ENCODE measurements at regions not wholly inside any gene's neighbourhood (a gene's known extent, or its start where the extent isn't known, plus 50 kb on each side); places are given as distances from the start of the nearest gene placed in this dataset.

- DNase-seq (no peak), ATAC-seq (no peak)
- intact Hi-C loops (cut with DNase I) = loop anchor here in 1 of 10 donors (5.0 kb wide), 1 partner anchor 310 kb away; no protein-coding TSS in a partner anchor
- no peak for TF ChIP-seq CTCF (IDR thresholded peaks at IDR 0.05)
- TF ChIP-seq POLR2A (IDR thresholded peaks at IDR 0.05) = no peak
- no peak overlapping the region for H3K27ac ChIP-seq
- no peaks in the 10 kb centered on the region for H3K9me3 ChIP-seq
- H3K4me3 ChIP-seq = no peak overlapping the region
- peaks cover 0 to 23% (median 3%) of the 10 kb centered on the region in 9 donors for H3K27me3 ChIP-seq
- H3K4me1 ChIP-seq = no peaks in the 10 kb centered on the region
- 88 to 97% (median 94%) methylated on average over 3 of the region's 3 CpGs for WGBS, 4 donors
- H3K36me3 ChIP-seq = no peaks in the 10 kb centered on the region
These were observed 174.6 kb upstream of the FOXD3 start for GRCh38 chr1:63147783-63148182.

GRCh38 chr1:63148825-63149645, 173.3 kb upstream of the FOXD3 start:
- intact Hi-C loops (cut with DNase I) = loop anchor here in 1 of 10 donors (5.0 kb wide), 1 partner anchor 312 kb away; no protein-coding TSS in a partner anchor
- ATAC-seq = no peak

GRCh38 chr1:63152572-63152971, 169.8 kb upstream of the FOXD3 start:
- H3K27me3 ChIP-seq = peaks cover 0 to 28% (median 12%) of the 10 kb centered on the region in 9 donors
- TF ChIP-seq CTCF (IDR thresholded peaks at IDR 0.05) (no peak), POLR2A (IDR thresholded peaks at IDR 0.05) (no peak)
- WGBS, 4 donors = 61 to 72% (median 64%) methylated on average over 3 of the region's 3 CpGs
- ATAC-seq = no peak
- H3K36me3 ChIP-seq = no peaks in the 10 kb centered on the region
- DNase-seq = no peak
- H3K9me3 ChIP-seq = no peaks in the 10 kb centered on the region
- no peak overlapping the region for H3K4me3 ChIP-seq
- H3K27ac ChIP-seq = no peak overlapping the region
- intact Hi-C loops (cut with DNase I) = loop anchor here in 1 of 10 donors (10.0 kb wide), 1 partner anchor 308 kb away; no protein-coding TSS in a partner anchor
- no peaks in the 10 kb centered on the region for H3K4me1 ChIP-seq

More at GRCh38 chr1:63148825-63149645, 173.3 kb upstream of the FOXD3 start:
- WGBS, 4 donors = 15 to 20% (median 17%) methylated on average over 3 of the region's 3 CpGs
- Histone ChIP-seq H3K9me3 (no peaks in the 10 kb centered on the region), H3K4me3 (no peak overlapping the region), H3K27me3 (peaks cover 0 to 28% (median 11%) of the 10 kb centered on the region in 9 donors), H3K4me1 (no peaks in the 10 kb centered on the region), H3K36me3 (no peaks in the 10 kb centered on the region), H3K27ac (no peak overlapping the region)
- TF ChIP-seq POLR2A (IDR thresholded peaks at IDR 0.05) (no peak), CTCF (IDR thresholded peaks at IDR 0.05) (peak in 9 of 12 donors; percentile 15 to 55 (median 39))
- DNase-seq = no peak

- intact Hi-C loops (cut with DNase I) = loop anchor here in 1 of 10 donors (10.0 kb wide), 1 partner anchor 311 kb away; no protein-coding TSS in a partner anchor
- Histone ChIP-seq H3K9me3 (no peaks in the 10 kb centered on the region), H3K4me1 (no peaks in the 10 kb centered on the region), H3K27me3 (peaks cover 0 to 22% (median 15%) of the 10 kb centered on the region in 9 donors), H3K36me3 (no peaks in the 10 kb centered on the region), H3K27ac (no peak overlapping the region), H3K4me3 (no peak overlapping the region)
- ATAC-seq (no peak), DNase-seq (no peak)
- TF ChIP-seq POLR2A (IDR thresholded peaks at IDR 0.05) = no peak
- TF ChIP-seq CTCF (IDR thresholded peaks at IDR 0.05) = no peak
- WGBS, 4 donors = 55 to 66% (median 59%) methylated on average over 2 of the region's 2 CpGs
These were observed 166.9 kb upstream of the FOXD3 start for GRCh38 chr1:63155437-63155836.
